ENCODE measurements at regions not wholly inside any gene's neighbourhood (a gene's known extent, or its start where the extent isn't known, plus 50 kb on each side); places are given as distances from the start of the nearest gene placed in this dataset.
"Not testable (repeated sequence)": the region's sequence is repeated elsewhere in the genome, so short reads cannot be mapped to it uniquely, and the experiment has no call there.

GRCh38 chr3:115409596-115409995, 213.7 kb upstream of the GAP43 start:
- TF ChIP-seq ZNF274 (IDR thresholded peaks at IDR 0.05; ENCODE audit: low read depth, low read length): no peak
- no peak overlapping the region for H3K4me3 ChIP-seq (ENCODE audit: low read length)

- H3K4me3 ChIP-seq (ENCODE audit: low read length): not testable (repeated sequence)
Observed at GRCh38 chr3:115414610-115415009, 208.7 kb upstream of the GAP43 start.

GRCh38 chr3:115415246-115415996, 207.9 kb upstream of the GAP43 start:
- TF ChIP-seq ZNF274 (IDR thresholded peaks at IDR 0.05; ENCODE audit: low read depth, low read length): no peak
- H3K4me3 ChIP-seq (ENCODE audit: low read length): no peak overlapping the region

- H3K4me3 ChIP-seq (ENCODE audit: low read length): no peak overlapping the region
- no peak for TF ChIP-seq ZNF274 (IDR thresholded peaks at IDR 0.05; ENCODE audit: low read depth, low read length)
Observed at GRCh38 chr3:115418583-115418982, 204.7 kb upstream of the GAP43 start.

- no peak for TF ChIP-seq ZNF274 (IDR thresholded peaks at IDR 0.05; ENCODE audit: low read depth, low read length)
Observed at GRCh38 chr3:115420086-115420485, 203.2 kb upstream of the GAP43 start.

GRCh38 chr3:115423170-115423569, 200.1 kb upstream of the GAP43 start:
- no peak for TF ChIP-seq ZNF274 (IDR thresholded peaks at IDR 0.05; ENCODE audit: low read depth, low read length)
- no peak overlapping the region for H3K4me3 ChIP-seq (ENCODE audit: low read length)

More at GRCh38 chr3:115420086-115420485, 203.2 kb upstream of the GAP43 start:
- no peak overlapping the region for H3K4me3 ChIP-seq (ENCODE audit: low read length)

- no peak overlapping the region for H3K4me3 ChIP-seq (ENCODE audit: low read length)
- no peak for TF ChIP-seq ZNF274 (IDR thresholded peaks at IDR 0.05; ENCODE audit: low read depth, low read length)
Observed at GRCh38 chr3:115428841-115429240, 194.5 kb upstream of the GAP43 start.

GRCh38 chr3:115436767-115437301, 186.5 kb upstream of the GAP43 start:
- no peak for TF ChIP-seq ZNF274 (IDR thresholded peaks at IDR 0.05; ENCODE audit: low read depth, low read length)
- H3K4me3 ChIP-seq (ENCODE audit: low read length): no peak overlapping the region

GRCh38 chr3:115438799-115439198, 184.5 kb upstream of the GAP43 start:
- TF ChIP-seq ZNF274 (IDR thresholded peaks at IDR 0.05; ENCODE audit: low read depth, low read length): no peak
- H3K4me3 ChIP-seq (ENCODE audit: low read length): no peak overlapping the region

GRCh38 chr3:115445559-115445958, 177.8 kb upstream of the GAP43 start:
- H3K4me3 ChIP-seq (ENCODE audit: low read length): no peak overlapping the region

GRCh38 chr3:115448851-115449250, 174.5 kb upstream of the GAP43 start:
- TF ChIP-seq ZNF274 (IDR thresholded peaks at IDR 0.05; ENCODE audit: low read depth, low read length): no peak
- no peak overlapping the region for H3K4me3 ChIP-seq (ENCODE audit: low read length)

More at GRCh38 chr3:115445559-115445958, 177.8 kb upstream of the GAP43 start:
- TF ChIP-seq ZNF274 (IDR thresholded peaks at IDR 0.05; ENCODE audit: low read depth, low read length): no peak

- TF ChIP-seq ZNF274 (IDR thresholded peaks at IDR 0.05; ENCODE audit: low read depth, low read length): no peak
- H3K4me3 ChIP-seq (ENCODE audit: low read length): no peak overlapping the region
Observed at GRCh38 chr3:115450036-115450435, 173.3 kb upstream of the GAP43 start.

GRCh38 chr3:115464036-115464435, 159.3 kb upstream of the GAP43 start:
- TF ChIP-seq ZNF274 (IDR thresholded peaks at IDR 0.05; ENCODE audit: low read depth, low read length): no peak
- H3K4me3 ChIP-seq (ENCODE audit: low read length): no peak overlapping the region

- no peak overlapping the region for H3K4me3 ChIP-seq (ENCODE audit: low read length)
- TF ChIP-seq ZNF274 (IDR thresholded peaks at IDR 0.05; ENCODE audit: low read depth, low read length): no peak
Observed at GRCh38 chr3:115469649-115470048, 153.7 kb upstream of the GAP43 start.

- no peak overlapping the region for H3K4me3 ChIP-seq (ENCODE audit: low read length)
- no peak for TF ChIP-seq ZNF274 (IDR thresholded peaks at IDR 0.05; ENCODE audit: low read depth, low read length)
Observed at GRCh38 chr3:115470254-115470653, 153.1 kb upstream of the GAP43 start.

Measured in GM08714 (cell line).